Neural cell (in vitro differentiated cells): ENCODE measurements at regions not wholly inside any gene's neighbourhood (a gene's known extent, or its start where the extent isn't known, plus 50 kb on each side); places are given as distances from the start of the nearest gene placed in this dataset.

Experiments used
- H2AFZ ChIP-seq: fragments of 200-600, 300-800 bp; sonication (generic), shearing (Covaris generic); 2 replicates; pipeline ENCODE4 v1.6.0; 2014; ENCODE audit warnings: low read depth, mild to moderate bottlenecking, antibody characterized with exemption, low read length, moderate library complexity
- H3F3A ChIP-seq: fragments of 200-600 bp; shearing (Covaris generic); 2 replicates; pipeline ENCODE4 v1.6.1; 2016; ENCODE audit warnings: mild to moderate bottlenecking, moderate library complexity, mixed read lengths, antibody characterized with exemption, low read length; ENCODE audit not compliant: insufficient read depth, poor library complexity, severe bottlenecking
- H3K27ac ChIP-seq: fragments of 200-600, 300-800 bp; sonication (generic), shearing (Covaris generic); 2 replicates; pipeline ENCODE4 v1.5.1; 2014; ENCODE audit warnings: mild to moderate bottlenecking, low read length, moderate library complexity
- H3K27me3 ChIP-seq: fragments of 300-800, 200-600 bp; sonication (generic), shearing (Covaris generic); 2 replicates; pipeline ENCODE4 v1.6.0; 2014; ENCODE audit warnings: mild to moderate bottlenecking, low read depth, low read length, moderate library complexity; ENCODE audit not compliant: insufficient read depth
- H3K36me3 ChIP-seq: fragments of 300-800, 200-600 bp; sonication (generic), shearing (Covaris generic); 2 replicates; pipeline ENCODE4 v1.5.1; 2014; ENCODE audit warnings: mild to moderate bottlenecking, antibody characterized with exemption, low read length, moderate library complexity; ENCODE audit not compliant: insufficient read depth
- H3K4me2 ChIP-seq: fragments of 300-800, 200-600 bp; sonication (generic), shearing (Covaris generic); 2 replicates; pipeline ENCODE4 v1.6.0; 2014; ENCODE audit warnings: mild to moderate bottlenecking, low read length
- H3K4me3 ChIP-seq: fragments of 300-800, 200-600 bp; sonication (generic), shearing (Covaris generic); 2 replicates; pipeline ENCODE4 v1.5.1; 2014; ENCODE audit warnings: mild to moderate bottlenecking, low read length, moderate library complexity
- H3K79me2 ChIP-seq: fragments of 200-600 bp; shearing (Covaris generic); replicated peaks from 2 replicates; pipeline ENCODE4 v1.6.0; 2014; ENCODE audit warnings: mild to moderate bottlenecking, low read length, moderate library complexity; ENCODE audit not compliant: insufficient read depth
- H3K9ac ChIP-seq: fragments of 300-800, 200-600 bp; sonication (generic), shearing (Covaris generic); 2 replicates; pipeline ENCODE4 v1.6.1; 2016; ENCODE audit warnings: mild to moderate bottlenecking, low read length, mixed read lengths
- H3K9me2 ChIP-seq: fragments of 200-600 bp; shearing (Covaris generic); 2 replicates; pipeline ENCODE4 v1.6.1; 2016; ENCODE audit warnings: mild to moderate bottlenecking, low read length, mixed read lengths; ENCODE audit not compliant: insufficient read depth
- H3K9me3 ChIP-seq: fragments of 200-600, 300-800 bp; sonication (generic), shearing (Covaris generic); 2 replicates; pipeline ENCODE4 v1.6.1; 2016; ENCODE audit warnings: mild to moderate bottlenecking, mixed run types, low read length, moderate library complexity, mixed read lengths
- H4K20me1 ChIP-seq: fragments of 200-600 bp; shearing (Covaris generic); 2 replicates; pipeline ENCODE4 v1.6.1; 2016; ENCODE audit warnings: mild to moderate bottlenecking, mixed run types; ENCODE audit not compliant: insufficient read depth
- EP300 ChIP-seq: fragments of 450-650 bp; conservative IDR thresholded peaks from 2 replicates; pipeline ENCODE4 v1.6.1; 2014; ENCODE audit warnings: antibody characterized with exemption, mild to moderate bottlenecking, moderate library complexity; ENCODE audit not compliant: poor library complexity, severe bottlenecking
- EZH2 ChIP-seq: fragments of 200-600, 300-800 bp; shearing (Covaris generic), sonication (generic); IDR thresholded peaks from 2 replicates; pipeline ENCODE4 v1.6.1; 2014; ENCODE audit warnings: antibody characterized with exemption, low read length, borderline replicate concordance, mild to moderate bottlenecking; ENCODE audit not compliant: insufficient read depth, poor library complexity, severe bottlenecking
- MXI1 ChIP-seq: fragments of 450-650 bp; conservative IDR thresholded peaks from 2 replicates; pipeline ENCODE4 v1.6.1; 2014; ENCODE audit warnings: antibody characterized with exemption, mild to moderate bottlenecking; ENCODE audit not compliant: poor library complexity, severe bottlenecking
- POLR2AphosphoS5 ChIP-seq: IDR thresholded peaks from 2 replicates; pipeline ENCODE4 v1.6.1; 2012
- RAD21 ChIP-seq: fragments of 450-650 bp; conservative IDR thresholded peaks from 2 replicates; pipeline ENCODE4 v1.6.1; 2014; ENCODE audit warnings: antibody characterized with exemption, mild to moderate bottlenecking, moderate library complexity
- SMC3 ChIP-seq: fragments of 450-650 bp; conservative IDR thresholded peaks from 2 replicates; pipeline ENCODE4 v1.6.1; 2014; ENCODE audit warnings: antibody characterized with exemption, mild to moderate bottlenecking, moderate library complexity; ENCODE audit not compliant: poor library complexity
- TAF1 ChIP-seq: IDR thresholded peaks from 2 replicates; pipeline ENCODE4 v1.6.1; 2012; ENCODE audit warnings: low read depth
- TF ChIP-seq, protein P1 (sequence below): fragments of 450-650 bp; IDR thresholded peaks from 2 replicates; pipeline ENCODE4 v1.5.1; 2014; ENCODE audit warnings: antibody characterized with exemption, mild to moderate bottlenecking, moderate library complexity; ENCODE audit not compliant: poor library complexity, severe bottlenecking
- TF ChIP-seq, protein P2 (sequence below): IDR thresholded peaks from 2 replicates; pipeline ENCODE4 v1.6.1; 2012; ENCODE audit warnings: borderline replicate concordance

DNA sequence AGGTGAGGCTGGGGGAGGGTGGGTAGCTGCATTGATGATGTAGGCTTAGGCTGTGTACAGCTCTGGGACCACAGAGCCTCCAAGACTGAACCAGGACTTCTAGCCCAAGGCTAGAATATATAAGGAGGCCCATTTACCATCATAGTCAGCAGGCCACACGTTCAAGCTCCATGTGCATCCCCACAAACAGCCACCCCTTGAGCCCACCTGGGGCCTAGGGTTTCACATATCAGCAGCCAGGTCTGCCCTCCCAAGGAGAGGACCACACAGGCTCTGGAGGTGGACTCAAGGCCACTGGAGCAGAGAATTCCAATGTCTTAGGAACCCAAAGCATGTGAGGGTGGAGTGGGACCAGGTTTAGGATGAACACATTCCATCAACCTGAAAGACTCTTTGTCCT is 230.5 kb downstream of the TTC32 start:
- H3K4me2 ChIP-seq, result no peak overlapping the region
- no peaks in the 10 kb centered on the region for H3K27me3 ChIP-seq
- H3K36me3 ChIP-seq, result no peaks in the 10 kb centered on the region
- H2AFZ ChIP-seq, result no peak overlapping the region
- H3K9me3 ChIP-seq, result no peaks in the 10 kb centered on the region
- H3K9ac ChIP-seq, result no peak overlapping the region
- H3F3A ChIP-seq, result no peaks in the 10 kb centered on the region
- H4K20me1 ChIP-seq, result no peaks in the 10 kb centered on the region
- H3K4me3 ChIP-seq, result no peak overlapping the region
- no peak overlapping the region for H3K27ac ChIP-seq
- no peaks in the 10 kb centered on the region for H3K79me2 ChIP-seq
- TF ChIP-seq EP300 (no peak), SMC3 (no peak), TAF1 (no peak), RAD21 (no peak), MXI1 (no peak), EZH2 (no peak), POLR2AphosphoS5 (no peak)
- TF ChIP-seq, protein P1, sequence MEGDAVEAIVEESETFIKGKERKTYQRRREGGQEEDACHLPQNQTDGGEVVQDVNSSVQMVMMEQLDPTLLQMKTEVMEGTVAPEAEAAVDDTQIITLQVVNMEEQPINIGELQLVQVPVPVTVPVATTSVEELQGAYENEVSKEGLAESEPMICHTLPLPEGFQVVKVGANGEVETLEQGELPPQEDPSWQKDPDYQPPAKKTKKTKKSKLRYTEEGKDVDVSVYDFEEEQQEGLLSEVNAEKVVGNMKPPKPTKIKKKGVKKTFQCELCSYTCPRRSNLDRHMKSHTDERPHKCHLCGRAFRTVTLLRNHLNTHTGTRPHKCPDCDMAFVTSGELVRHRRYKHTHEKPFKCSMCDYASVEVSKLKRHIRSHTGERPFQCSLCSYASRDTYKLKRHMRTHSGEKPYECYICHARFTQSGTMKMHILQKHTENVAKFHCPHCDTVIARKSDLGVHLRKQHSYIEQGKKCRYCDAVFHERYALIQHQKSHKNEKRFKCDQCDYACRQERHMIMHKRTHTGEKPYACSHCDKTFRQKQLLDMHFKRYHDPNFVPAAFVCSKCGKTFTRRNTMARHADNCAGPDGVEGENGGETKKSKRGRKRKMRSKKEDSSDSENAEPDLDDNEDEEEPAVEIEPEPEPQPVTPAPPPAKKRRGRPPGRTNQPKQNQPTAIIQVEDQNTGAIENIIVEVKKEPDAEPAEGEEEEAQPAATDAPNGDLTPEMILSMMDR, result no peak
- TF ChIP-seq, protein P2, sequence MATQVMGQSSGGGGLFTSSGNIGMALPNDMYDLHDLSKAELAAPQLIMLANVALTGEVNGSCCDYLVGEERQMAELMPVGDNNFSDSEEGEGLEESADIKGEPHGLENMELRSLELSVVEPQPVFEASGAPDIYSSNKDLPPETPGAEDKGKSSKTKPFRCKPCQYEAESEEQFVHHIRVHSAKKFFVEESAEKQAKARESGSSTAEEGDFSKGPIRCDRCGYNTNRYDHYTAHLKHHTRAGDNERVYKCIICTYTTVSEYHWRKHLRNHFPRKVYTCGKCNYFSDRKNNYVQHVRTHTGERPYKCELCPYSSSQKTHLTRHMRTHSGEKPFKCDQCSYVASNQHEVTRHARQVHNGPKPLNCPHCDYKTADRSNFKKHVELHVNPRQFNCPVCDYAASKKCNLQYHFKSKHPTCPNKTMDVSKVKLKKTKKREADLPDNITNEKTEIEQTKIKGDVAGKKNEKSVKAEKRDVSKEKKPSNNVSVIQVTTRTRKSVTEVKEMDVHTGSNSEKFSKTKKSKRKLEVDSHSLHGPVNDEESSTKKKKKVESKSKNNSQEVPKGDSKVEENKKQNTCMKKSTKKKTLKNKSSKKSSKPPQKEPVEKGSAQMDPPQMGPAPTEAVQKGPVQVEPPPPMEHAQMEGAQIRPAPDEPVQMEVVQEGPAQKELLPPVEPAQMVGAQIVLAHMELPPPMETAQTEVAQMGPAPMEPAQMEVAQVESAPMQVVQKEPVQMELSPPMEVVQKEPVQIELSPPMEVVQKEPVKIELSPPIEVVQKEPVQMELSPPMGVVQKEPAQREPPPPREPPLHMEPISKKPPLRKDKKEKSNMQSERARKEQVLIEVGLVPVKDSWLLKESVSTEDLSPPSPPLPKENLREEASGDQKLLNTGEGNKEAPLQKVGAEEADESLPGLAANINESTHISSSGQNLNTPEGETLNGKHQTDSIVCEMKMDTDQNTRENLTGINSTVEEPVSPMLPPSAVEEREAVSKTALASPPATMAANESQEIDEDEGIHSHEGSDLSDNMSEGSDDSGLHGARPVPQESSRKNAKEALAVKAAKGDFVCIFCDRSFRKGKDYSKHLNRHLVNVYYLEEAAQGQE, result no peak
- no peaks in the 10 kb centered on the region for H3K9me2 ChIP-seq

DNA sequence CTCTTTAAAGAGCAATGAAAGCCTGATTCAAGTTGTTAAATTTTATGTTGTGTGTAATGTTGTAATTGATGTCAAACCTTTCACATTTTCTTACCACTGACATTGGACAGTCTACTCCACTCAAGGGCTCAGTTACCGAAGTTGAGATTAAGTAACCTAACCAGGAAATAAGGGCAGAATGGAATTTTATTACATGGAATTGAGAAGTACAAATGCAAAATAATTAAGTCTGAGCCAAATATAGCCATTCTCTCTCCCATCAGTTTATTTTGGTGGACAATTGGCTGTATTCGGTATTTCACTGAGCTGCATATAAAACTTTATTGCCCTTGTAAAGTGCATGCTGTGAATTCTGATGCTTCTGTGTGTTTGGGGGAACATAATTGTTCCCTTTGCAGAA is 231.5 kb downstream of the TTC32 start:
- H2AFZ ChIP-seq, result no peak overlapping the region
- no peak overlapping the region for H3K4me2 ChIP-seq
- H3K9me3 ChIP-seq, result no peaks in the 10 kb centered on the region
- no peaks in the 10 kb centered on the region for H3K27me3 ChIP-seq
- no peak overlapping the region for H3K27ac ChIP-seq
- no peaks in the 10 kb centered on the region for H3K36me3 ChIP-seq
- H3K9ac ChIP-seq, result no peak overlapping the region
- H3K9me2 ChIP-seq, result no peaks in the 10 kb centered on the region
- no peaks in the 10 kb centered on the region for H3F3A ChIP-seq
- H3K4me3 ChIP-seq, result no peak overlapping the region
- no peaks in the 10 kb centered on the region for H4K20me1 ChIP-seq
- no peaks in the 10 kb centered on the region for H3K79me2 ChIP-seq
- TF ChIP-seq EP300 (no peak), TAF1 (no peak), SMC3 (no peak), RAD21 (no peak), MXI1 (no peak), EZH2 (no peak), POLR2AphosphoS5 (no peak)
- TF ChIP-seq, protein P2, result no peak
- TF ChIP-seq, protein P1, result no peak
